HG02759 (cell line): ENCODE measurements at regions not wholly inside any gene's neighbourhood (a gene's known extent, or its start where the extent isn't known, plus 50 kb on each side); places are given as distances from the start of the nearest gene placed in this dataset.
"Not testable (repeated sequence)": the region's sequence is repeated elsewhere in the genome, so short reads cannot be mapped to it uniquely, and the experiment has no call there.

Source experiments
- ATAC-seq: cut with Tn5 transposase; IDR thresholded peaks from one replicate; pipeline ENCODE4 v1.9.1; 2021; ENCODE audit warnings: mild to moderate bottlenecking, moderate library complexity; ENCODE audit not compliant: unreplicated experiment

- no peak for ATAC-seq
Observed at GRCh38 chr7:149569726-149570422, 72.3 kb upstream of the ZNF746 start.

- ATAC-seq: no peak
Observed at GRCh38 chr7:149569025-149569725, 71.6 kb upstream of the ZNF746 start.

- ATAC-seq: no peak
Observed at GRCh38 chr7:149568218-149568617, 70.6 kb upstream of the ZNF746 start.

GRCh38 chr7:149566103-149566502, 68.5 kb upstream of the ZNF746 start:
- no peak for ATAC-seq

- no peak for ATAC-seq
Observed at GRCh38 chr7:149565096-149565382, 67.4 kb upstream of the ZNF746 start.

- no peak for ATAC-seq
Observed at GRCh38 chr7:149564340-149565095, 66.9 kb upstream of the ZNF746 start.

- ATAC-seq: no peak
Observed at GRCh38 chr7:149562602-149563001, 65.0 kb upstream of the ZNF746 start.

- ATAC-seq: no peak
Observed at GRCh38 chr7:149561072-149561471, 63.5 kb upstream of the ZNF746 start.

- no peak for ATAC-seq
Observed at GRCh38 chr7:149559711-149560110, 62.1 kb upstream of the ZNF746 start.

GRCh38 chr7:149558149-149558861, 60.7 kb upstream of the ZNF746 start:
- no peak for ATAC-seq

- ATAC-seq: not testable (repeated sequence)
Observed at GRCh38 chr7:149556525-149556924, 58.9 kb upstream of the ZNF746 start.

- not testable (repeated sequence) for ATAC-seq
Observed at GRCh38 chr7:149554821-149555220, 57.2 kb upstream of the ZNF746 start.

GRCh38 chr7:149553991-149554390, 56.4 kb upstream of the ZNF746 start:
- not testable (repeated sequence) for ATAC-seq

GRCh38 chr7:149552799-149553198, 55.2 kb upstream of the ZNF746 start:
- no peak for ATAC-seq
